Limb (tissue), 2 donors: ENCODE measurements at regions not wholly inside any gene's neighbourhood (a gene's known extent, or its start where the extent isn't known, plus 50 kb on each side); places are given as distances from the start of the nearest gene placed in this dataset.
A peak's percentile ranks its signal among the peaks of the same experiment; 100 is the strongest.
"Not testable (repeated sequence)": the region's sequence is repeated elsewhere in the genome, so short reads cannot be mapped to it uniquely, and the experiment has no call there.

Experiments
- DNase-seq, 2 donors: peaks; one replicate each; pipeline ENCODE4 v3.0.0-alpha.2; 2016; ENCODE audit errors: extremely low spot score in 2 of 2

- DNase-seq: no peak
Measured at GRCh38 chr10:18868919-18869318, 179.7 kb upstream of the MALRD1 start.

GRCh38 chr10:18875477-18875876 lies 173.1 kb upstream of the MALRD1 start:
- no peak for DNase-seq

GRCh38 chr10:18879284-18879683 lies 169.3 kb upstream of the MALRD1 start:
- DNase-seq: no peak

- DNase-seq: no peak
Measured at GRCh38 chr10:18880530-18880929, 168.1 kb upstream of the MALRD1 start.

- DNase-seq: no peak
Measured at GRCh38 chr10:18886102-18886501, 162.5 kb upstream of the MALRD1 start.

GRCh38 chr10:18906636-18907035 lies 142.0 kb upstream of the MALRD1 start:
- DNase-seq: no peak

- DNase-seq: not testable (repeated sequence)
Measured at GRCh38 chr10:18917431-18917830, 131.2 kb upstream of the MALRD1 start.

- no peak for DNase-seq
Measured at GRCh38 chr10:18918532-18918931, 130.1 kb upstream of the MALRD1 start.

- DNase-seq: no peak
Measured at GRCh38 chr10:18949391-18949790, 99.2 kb upstream of the MALRD1 start.

GRCh38 chr10:18951072-18951823 lies 97.4 kb upstream of the MALRD1 start:
- DNase-seq: not testable (repeated sequence)

GRCh38 chr10:18955061-18955460 lies 93.5 kb upstream of the MALRD1 start:
- DNase-seq: peak in 1 of 2 donors; percentile 24

- DNase-seq: no peak
Measured at GRCh38 chr10:18959369-18959768, 89.2 kb upstream of the MALRD1 start.

GRCh38 chr10:18960466-18961079 lies 88.0 kb upstream of the MALRD1 start:
- DNase-seq: no peak

- DNase-seq: no peak
Measured at GRCh38 chr10:18968159-18968558, 80.4 kb upstream of the MALRD1 start.

GRCh38 chr10:18976696-18977251 lies 71.8 kb upstream of the MALRD1 start:
- DNase-seq: no peak

GRCh38 chr10:18980089-18980629 lies 68.4 kb upstream of the MALRD1 start:
- DNase-seq: no peak

- DNase-seq: no peak
Measured at GRCh38 chr10:18984531-18984930, 64.1 kb upstream of the MALRD1 start.

- no peak for DNase-seq
Measured at GRCh38 chr10:18988338-18988737, 60.3 kb upstream of the MALRD1 start.
